PC-9 (cell line): ENCODE measurements at regions not wholly inside any gene's neighbourhood (a gene's known extent, or its start where the extent isn't known, plus 50 kb on each side); places are given as distances from the start of the nearest gene placed in this dataset.

ENCODE experiments used
- EZH2 ChIP-seq: fragments of 200-600 bp; sonication (generic); IDR thresholded peaks from 2 replicates; pipeline ENCODE4 v1.8.0; 2017; ENCODE audit warnings: antibody characterized with exemption, low read depth
- TF ChIP-seq, protein P1 (sequence below): fragments of 200-600 bp; sonication (generic); conservative IDR thresholded peaks from 2 replicates; pipeline ENCODE4 v1.6.1; 2017; ENCODE audit warnings: mixed run types, antibody characterized with exemption, mild to moderate bottlenecking, moderate library complexity

DNA sequence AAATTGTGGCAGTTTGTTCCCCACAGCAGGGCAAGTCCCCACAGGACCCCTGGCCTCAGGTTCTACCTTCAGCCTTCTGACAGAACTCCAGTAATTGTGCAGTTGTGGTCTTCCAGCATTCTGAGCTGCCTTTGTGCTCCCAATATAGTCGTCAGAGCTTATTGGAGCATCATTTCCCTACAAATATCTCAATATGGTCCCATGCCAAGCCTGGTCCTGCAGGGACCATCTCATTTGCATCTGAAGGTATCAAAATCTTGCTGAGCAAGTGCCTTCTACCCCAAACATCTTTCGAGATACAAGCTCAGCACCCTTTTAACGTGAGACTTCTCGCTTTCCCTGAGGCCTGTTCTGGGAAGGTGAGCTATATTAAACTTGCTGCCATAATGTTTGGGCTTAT, 333.9 kb upstream of the CDH11 start:
- TF ChIP-seq, protein P1, sequence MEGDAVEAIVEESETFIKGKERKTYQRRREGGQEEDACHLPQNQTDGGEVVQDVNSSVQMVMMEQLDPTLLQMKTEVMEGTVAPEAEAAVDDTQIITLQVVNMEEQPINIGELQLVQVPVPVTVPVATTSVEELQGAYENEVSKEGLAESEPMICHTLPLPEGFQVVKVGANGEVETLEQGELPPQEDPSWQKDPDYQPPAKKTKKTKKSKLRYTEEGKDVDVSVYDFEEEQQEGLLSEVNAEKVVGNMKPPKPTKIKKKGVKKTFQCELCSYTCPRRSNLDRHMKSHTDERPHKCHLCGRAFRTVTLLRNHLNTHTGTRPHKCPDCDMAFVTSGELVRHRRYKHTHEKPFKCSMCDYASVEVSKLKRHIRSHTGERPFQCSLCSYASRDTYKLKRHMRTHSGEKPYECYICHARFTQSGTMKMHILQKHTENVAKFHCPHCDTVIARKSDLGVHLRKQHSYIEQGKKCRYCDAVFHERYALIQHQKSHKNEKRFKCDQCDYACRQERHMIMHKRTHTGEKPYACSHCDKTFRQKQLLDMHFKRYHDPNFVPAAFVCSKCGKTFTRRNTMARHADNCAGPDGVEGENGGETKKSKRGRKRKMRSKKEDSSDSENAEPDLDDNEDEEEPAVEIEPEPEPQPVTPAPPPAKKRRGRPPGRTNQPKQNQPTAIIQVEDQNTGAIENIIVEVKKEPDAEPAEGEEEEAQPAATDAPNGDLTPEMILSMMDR: no peak
- no peak for TF ChIP-seq EZH2
